ENCODE measurements at regions not wholly inside any gene's neighbourhood (a gene's known extent, or its start where the extent isn't known, plus 50 kb on each side); places are given as distances from the start of the nearest gene placed in this dataset.

- intact Hi-C loops (cut with micrococcal nuclease; ENCODE audit: unreplicated experiment) = no loop called here
- Histone ChIP-seq H3K79me2 (ENCODE audit: insufficient read depth, low read length) (no peaks in the 10 kb centered on the region), H3K36me3 (replicated peaks in 1 of 2; ENCODE audit: control insufficient read depth in 1 of 2, insufficient read depth in 2 of 2, low read length in 2 of 2) (no peaks in the 10 kb centered on the region), H3K4me1 (ENCODE audit: insufficient read depth, low read length) (peaks cover 64% of the 10 kb centered on the region), H4K20me1 (ENCODE audit: insufficient read depth, low read length) (no peaks in the 10 kb centered on the region), H3K27me3 (ENCODE audit: control insufficient read depth in 1 of 2, insufficient read depth in 2 of 2, low read length in 2 of 2) (no peaks in the 10 kb centered on the region), H3K9me3 (ENCODE audit: low read length) (peaks cover 20% of the 10 kb centered on the region), H3K4me2 (ENCODE audit: low read depth, low read length) (no peak overlapping the region), H3K27ac (ENCODE audit: extremely low read length, insufficient read depth, low read length) (no peak overlapping the region), H3K9ac (ENCODE audit: insufficient read depth, low read depth, low read length) (no peak overlapping the region), H3K4me3 (replicated peaks in 1 of 3; ENCODE audit: insufficient read depth in 1 of 3, low read depth in 2 of 3, low read length in 3 of 3) (no peak overlapping the region), H2AFZ (ENCODE audit: low read length) (no peak overlapping the region)
- ATAC-seq = no peak
- CTCF ChIA-PET (ENCODE audit: low intra/inter-chr PET ratio, low total read pairs) = no interaction called here
- WGBS (ENCODE audit: low lambda C conversion rate) = 91% methylated on average over 3 of the region's 3 CpGs
- DNase-seq (ENCODE audit: low spot score) = no peak
- POLR2A ChIA-PET = interaction anchor here (4.3 to 6.0 kb wide), 2 partner anchors 38 to 44 kb away, joined by 51 to 70 read pairs; no protein-coding TSS in a partner anchor
- BruUV-seq (replicated peaks) = no TSS peak
- FAIRE-seq = no peak
- in situ Hi-C loops (cut with HindIII; ENCODE audit: extremely low pct_ligation_motif_present, low pct_unique_long_range_greater_than_20kb) = no loop called here
- TF ChIP-seq SNRNP70 (IDR thresholded peaks at IDR 0.05; ENCODE audit: low read depth, low read length) (no peak), ZNF687 (CRISPR knock-in tag; IDR thresholded peaks at IDR 0.05) (peak; percentile 32)
Observed at GRCh38 chr14:101291390-101291789, 269.9 kb upstream of the DIO3 start.

GRCh38 chr14:101292448-101292847, 268.8 kb upstream of the DIO3 start:
- peaks cover 30% of the 10 kb centered on the region for H3K9me3 ChIP-seq (ENCODE audit: low read length)
- H3K4me2 ChIP-seq (ENCODE audit: low read depth, low read length) = no peak overlapping the region
- H2AFZ ChIP-seq (ENCODE audit: low read length) = no peak overlapping the region
- H3K9ac ChIP-seq (ENCODE audit: insufficient read depth, low read depth, low read length) = no peak overlapping the region
- H4K20me1 ChIP-seq (ENCODE audit: insufficient read depth, low read length) = no peaks in the 10 kb centered on the region
- ChIA-PET POLR2A (no interaction called here), CTCF (ENCODE audit: low intra/inter-chr PET ratio, low total read pairs) (no interaction called here)
- FAIRE-seq (no peak), DNase-seq (ENCODE audit: low spot score) (no peak), ATAC-seq (no peak)
- in situ Hi-C loops (cut with HindIII; ENCODE audit: extremely low pct_ligation_motif_present, low pct_unique_long_range_greater_than_20kb) = no loop called here
- 97% methylated on average over 5 of the region's 5 CpGs for WGBS (ENCODE audit: low lambda C conversion rate)
- H3K79me2 ChIP-seq (ENCODE audit: insufficient read depth, low read length) = no peaks in the 10 kb centered on the region
- peaks cover 53% of the 10 kb centered on the region for H3K4me1 ChIP-seq (ENCODE audit: insufficient read depth, low read length)
- no peaks in the 10 kb centered on the region for H3K27me3 ChIP-seq (ENCODE audit: control insufficient read depth in 1 of 2, insufficient read depth in 2 of 2, low read length in 2 of 2)
- no peaks in the 10 kb centered on the region for H3K36me3 ChIP-seq (replicated peaks in 1 of 2; ENCODE audit: control insufficient read depth in 1 of 2, insufficient read depth in 2 of 2, low read length in 2 of 2)
- intact Hi-C loops (cut with micrococcal nuclease; ENCODE audit: unreplicated experiment) = no loop called here
- H3K4me3 ChIP-seq (replicated peaks in 1 of 3; ENCODE audit: insufficient read depth in 1 of 3, low read depth in 2 of 3, low read length in 3 of 3) = no peak overlapping the region
- BruUV-seq (replicated peaks) = no TSS peak
- no peak overlapping the region for H3K27ac ChIP-seq (ENCODE audit: extremely low read length, insufficient read depth, low read length)
- TF ChIP-seq ZFP37 (CRISPR knock-in tag; IDR thresholded peaks at IDR 0.05; ENCODE audit: borderline replicate concordance) (no peak), ZNF234 (CRISPR knock-in tag; conservative IDR thresholded peaks at IDR 0.05) (no peak), THYN1 (CRISPR knock-in tag; IDR thresholded peaks at IDR 0.05; ENCODE audit: borderline replicate concordance, low read depth) (no peak), ZNF766 (CRISPR knock-in tag; IDR thresholded peaks at IDR 0.05; ENCODE audit: borderline replicate concordance) (no peak), USF2 (IDR thresholded peaks at IDR 0.05; ENCODE audit: low read depth, low read length) (no peak), USF2 (CRISPR knock-in tag; IDR thresholded peaks at IDR 0.05; ENCODE audit: borderline replicate concordance) (no peak), ZBTB4 (CRISPR knock-in tag; IDR thresholded peaks at IDR 0.05; ENCODE audit: borderline replicate concordance) (no peak)
